A673 (cell line): ENCODE measurements at regions not wholly inside any gene's neighbourhood (a gene's known extent, or its start where the extent isn't known, plus 50 kb on each side); places are given as distances from the start of the nearest gene placed in this dataset.
"Not testable (repeated sequence)": the region's sequence is repeated elsewhere in the genome, so short reads cannot be mapped to it uniquely, and the experiment has no call there.

ENCODE experiments used
- BruUV-seq: library from RNA; stranded (reverse); fragments of 400-500 nt; replicated peaks from 2 replicates; lab custom pipeline; 2021; lab: Mats Ljungman, UMichigan
- CTCF ChIA-PET: fragments of 300-600 bp; sonication (Branson Sonifier 250); formaldehyde crosslinking; loops from one replicate; lab custom pipeline; 2022; ENCODE audit warnings: antibody characterized with exemption; lab: Charles Lee
- POLR2A ChIA-PET: fragments of 300-600 bp; sonication (Branson Sonifier 250); formaldehyde crosslinking; loops from one replicate; lab custom pipeline; 2022; ENCODE audit warnings: antibody characterized with exemption; ENCODE audit not compliant: low non-redundant PET; lab: Charles Lee
- DNase-seq: peaks from one replicate; pipeline ENCODE4 v3.0.0-alpha.2; 2015; ENCODE audit warnings: low spot score
- H3K27ac ChIP-seq: fragments of 200-600 bp; sonication (generic); 2 replicates; pipeline ENCODE4 v1.5.1; 2016; ENCODE audit warnings: mixed run types, low read depth, mild to moderate bottlenecking, mixed read lengths, antibody characterized with exemption, low read length; ENCODE audit not compliant: poor library complexity, severe bottlenecking
- H3K27me3 ChIP-seq: fragments of 200-600 bp; sonication (generic); replicated peaks from 2 replicates; pipeline ENCODE4 v1.6.1; 2017; ENCODE audit warnings: mixed run types, low read depth, mild to moderate bottlenecking, mixed read lengths, antibody characterized with exemption, low read length; ENCODE audit not compliant: insufficient read depth, poor library complexity
- H3K36me3 ChIP-seq: fragments of 200-600 bp; sonication (generic); 2 replicates; pipeline ENCODE4 v1.6.1; 2016; ENCODE audit warnings: mixed run types, mild to moderate bottlenecking, mixed read lengths, antibody characterized with exemption, low read length; ENCODE audit not compliant: insufficient read depth, poor library complexity, severe bottlenecking
- H3K4me1 ChIP-seq: fragments of 200-600 bp; sonication (generic); 2 replicates; pipeline ENCODE4 v1.6.1; 2017; ENCODE audit warnings: mixed run types, mild to moderate bottlenecking, mixed read lengths, antibody characterized with exemption, low read length; ENCODE audit not compliant: insufficient read depth, poor library complexity, severe bottlenecking
- H3K4me3 ChIP-seq: fragments of 200-600 bp; sonication (generic); 2 replicates; pipeline ENCODE4 v1.5.1; 2016; ENCODE audit warnings: low read depth, mixed run types, mild to moderate bottlenecking, mixed read lengths, low read length; ENCODE audit not compliant: poor library complexity, severe bottlenecking
- H3K9me3 ChIP-seq: fragments of 200-600 bp; sonication (generic); 2 replicates; pipeline ENCODE4 v1.6.1; 2016; ENCODE audit warnings: mixed run types, low read depth, mild to moderate bottlenecking, mixed read lengths, antibody characterized with exemption, low read length; ENCODE audit not compliant: poor library complexity, severe bottlenecking
- intact Hi-C: fragments of 100-400 bp; cut with micrococcal nuclease; formaldehyde crosslinking; loops from one replicate; pipeline ENCODE4 v1.10.0; 2022; ENCODE audit not compliant: unreplicated experiment
- TF ChIP-seq, protein P1 (sequence below): fragments of 300-800, 200-600 bp; sonication (generic); conservative IDR thresholded peaks from 2 replicates; pipeline ENCODE4 v1.5.1; 2017; ENCODE audit warnings: low read depth, mild to moderate bottlenecking, antibody characterized with exemption, low read length, moderate library complexity, mixed read lengths

DNA sequence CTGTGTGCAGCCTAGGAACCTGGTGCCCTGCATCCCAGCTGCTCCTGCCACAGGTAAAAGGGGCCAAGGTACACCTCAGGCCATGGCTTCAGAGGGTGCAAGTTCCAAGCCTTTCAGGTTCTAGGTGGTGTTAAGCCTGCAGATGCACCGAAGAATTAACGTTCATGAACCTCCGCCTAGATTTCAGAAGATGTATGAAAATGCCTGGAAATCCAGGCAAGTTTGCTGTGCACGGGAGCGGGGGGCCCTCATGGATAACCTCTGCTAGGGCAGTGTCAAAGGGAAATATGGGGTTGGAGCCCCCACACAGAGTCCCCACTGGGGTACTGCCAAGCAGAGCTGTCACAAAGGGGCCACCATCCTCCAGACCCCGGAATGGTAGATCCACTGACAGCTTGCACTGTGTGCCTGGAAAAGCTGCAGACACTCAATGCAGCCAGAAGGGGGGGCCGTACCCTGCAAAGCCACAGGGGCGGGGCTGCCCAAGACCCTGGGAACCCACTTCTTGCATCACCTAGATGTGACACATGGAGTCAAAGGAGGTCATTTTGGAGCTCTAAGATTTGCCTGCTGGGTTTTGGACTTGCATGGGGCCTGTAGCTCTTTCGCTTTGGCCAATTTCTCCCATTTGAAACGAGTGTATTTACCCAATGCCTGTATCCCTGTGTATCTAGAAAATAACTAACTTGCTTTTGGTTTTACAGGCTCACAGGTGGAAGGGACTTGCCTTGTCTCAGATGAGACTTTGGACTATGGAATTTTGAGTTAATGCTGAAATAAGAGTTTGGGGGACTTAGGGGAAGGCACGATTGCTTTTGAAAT lies 145.2 kb upstream of the C1QTNF3 start:
- H3K27ac ChIP-seq, CTCF ChIA-PET, H3K4me3 ChIP-seq, H3K4me1 ChIP-seq, BruUV-seq, H3K9me3 ChIP-seq, H3K27me3 ChIP-seq, POLR2A ChIA-PET, H3K36me3 ChIP-seq, intact Hi-C loops: not testable (repeated sequence)
- TF ChIP-seq, protein P1, sequence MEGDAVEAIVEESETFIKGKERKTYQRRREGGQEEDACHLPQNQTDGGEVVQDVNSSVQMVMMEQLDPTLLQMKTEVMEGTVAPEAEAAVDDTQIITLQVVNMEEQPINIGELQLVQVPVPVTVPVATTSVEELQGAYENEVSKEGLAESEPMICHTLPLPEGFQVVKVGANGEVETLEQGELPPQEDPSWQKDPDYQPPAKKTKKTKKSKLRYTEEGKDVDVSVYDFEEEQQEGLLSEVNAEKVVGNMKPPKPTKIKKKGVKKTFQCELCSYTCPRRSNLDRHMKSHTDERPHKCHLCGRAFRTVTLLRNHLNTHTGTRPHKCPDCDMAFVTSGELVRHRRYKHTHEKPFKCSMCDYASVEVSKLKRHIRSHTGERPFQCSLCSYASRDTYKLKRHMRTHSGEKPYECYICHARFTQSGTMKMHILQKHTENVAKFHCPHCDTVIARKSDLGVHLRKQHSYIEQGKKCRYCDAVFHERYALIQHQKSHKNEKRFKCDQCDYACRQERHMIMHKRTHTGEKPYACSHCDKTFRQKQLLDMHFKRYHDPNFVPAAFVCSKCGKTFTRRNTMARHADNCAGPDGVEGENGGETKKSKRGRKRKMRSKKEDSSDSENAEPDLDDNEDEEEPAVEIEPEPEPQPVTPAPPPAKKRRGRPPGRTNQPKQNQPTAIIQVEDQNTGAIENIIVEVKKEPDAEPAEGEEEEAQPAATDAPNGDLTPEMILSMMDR, result peak; percentile 50
- peak; percentile 70 for DNase-seq

DNA sequence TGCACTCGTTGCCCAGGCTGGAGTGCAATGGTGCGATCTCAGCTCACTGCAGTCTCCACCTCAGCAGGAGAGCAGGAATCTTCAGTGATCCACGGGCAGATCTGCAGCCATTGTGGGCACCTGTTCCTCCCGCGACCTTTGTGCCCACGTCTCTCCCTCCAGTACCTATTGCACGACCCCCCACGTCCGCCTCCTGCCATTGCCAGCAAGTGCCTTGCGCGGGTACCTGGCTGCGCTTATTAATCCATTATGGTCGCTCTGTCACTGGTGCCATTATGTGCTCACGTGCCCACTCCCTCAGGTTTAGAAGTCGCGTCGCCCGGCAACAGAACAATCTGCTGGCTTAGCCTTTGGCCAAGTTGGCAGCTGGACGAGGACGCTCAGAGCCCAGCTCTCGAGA lies 146.2 kb upstream of the C1QTNF3 start:
- POLR2A ChIA-PET, H3K4me3 ChIP-seq, H3K27ac ChIP-seq, BruUV-seq, H3K4me1 ChIP-seq, CTCF ChIA-PET, DNase-seq, H3K9me3 ChIP-seq, H3K27me3 ChIP-seq, intact Hi-C loops, H3K36me3 ChIP-seq: not testable (repeated sequence)

DNA sequence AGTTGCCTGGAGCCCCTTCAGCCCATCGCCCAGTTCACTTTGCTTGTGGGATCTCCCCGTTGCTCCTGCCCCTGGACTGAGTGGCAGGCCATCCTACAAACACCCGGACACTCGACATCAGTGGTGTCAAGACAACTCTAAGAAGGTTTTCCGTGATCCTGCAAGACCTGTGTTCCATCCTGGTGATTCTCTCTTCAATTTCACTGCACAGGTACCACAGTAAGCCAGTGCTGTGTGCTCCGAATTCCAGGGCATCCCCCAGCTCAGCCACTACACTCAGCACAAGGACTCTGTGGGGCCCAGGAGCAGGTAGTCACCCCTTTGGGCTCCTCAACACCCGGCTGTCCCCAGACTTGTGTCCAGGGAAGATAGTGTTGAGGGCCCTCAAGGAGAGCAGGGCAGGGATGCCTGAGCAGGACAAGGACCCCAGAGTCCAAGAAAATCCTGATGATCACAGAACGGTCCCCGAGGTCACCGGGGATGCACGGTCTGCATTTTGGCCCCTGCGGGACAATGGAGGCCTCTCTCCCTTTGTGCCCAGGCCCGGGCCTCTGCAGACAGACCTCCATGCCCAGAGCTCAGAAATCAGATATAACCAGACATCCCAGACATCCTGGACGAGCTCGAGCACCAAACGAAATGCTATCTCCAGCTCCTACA lies 146.9 kb upstream of the C1QTNF3 start:
- H3K36me3 ChIP-seq, BruUV-seq, intact Hi-C loops, H3K4me1 ChIP-seq, CTCF ChIA-PET, H3K4me3 ChIP-seq, H3K27me3 ChIP-seq, DNase-seq, POLR2A ChIA-PET, H3K9me3 ChIP-seq, H3K27ac ChIP-seq: not testable (repeated sequence)

DNA sequence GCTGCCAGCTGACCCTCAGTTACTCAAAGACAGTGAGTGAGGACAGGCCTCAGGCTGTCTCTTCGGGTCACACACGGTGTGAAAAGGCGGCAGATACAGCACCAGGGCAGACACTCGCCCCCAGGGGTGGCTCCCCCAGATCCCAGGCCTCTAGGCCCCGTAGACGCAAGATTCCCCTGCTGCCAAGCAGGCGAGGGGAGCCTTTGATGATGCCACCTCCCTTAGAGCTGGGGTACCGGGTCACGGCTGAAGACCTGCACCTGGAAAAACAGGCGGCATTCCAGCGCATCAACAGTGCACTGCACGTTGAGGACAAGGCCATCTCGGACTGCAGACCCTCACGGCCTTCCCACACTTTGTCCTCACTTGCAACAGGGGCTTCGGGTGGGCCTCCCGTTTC lies 147.5 kb upstream of the C1QTNF3 start:
- H3K27ac ChIP-seq, H3K36me3 ChIP-seq, POLR2A ChIA-PET, intact Hi-C loops, H3K4me3 ChIP-seq, H3K27me3 ChIP-seq, BruUV-seq, H3K4me1 ChIP-seq, DNase-seq, CTCF ChIA-PET, H3K9me3 ChIP-seq: not testable (repeated sequence)

DNA sequence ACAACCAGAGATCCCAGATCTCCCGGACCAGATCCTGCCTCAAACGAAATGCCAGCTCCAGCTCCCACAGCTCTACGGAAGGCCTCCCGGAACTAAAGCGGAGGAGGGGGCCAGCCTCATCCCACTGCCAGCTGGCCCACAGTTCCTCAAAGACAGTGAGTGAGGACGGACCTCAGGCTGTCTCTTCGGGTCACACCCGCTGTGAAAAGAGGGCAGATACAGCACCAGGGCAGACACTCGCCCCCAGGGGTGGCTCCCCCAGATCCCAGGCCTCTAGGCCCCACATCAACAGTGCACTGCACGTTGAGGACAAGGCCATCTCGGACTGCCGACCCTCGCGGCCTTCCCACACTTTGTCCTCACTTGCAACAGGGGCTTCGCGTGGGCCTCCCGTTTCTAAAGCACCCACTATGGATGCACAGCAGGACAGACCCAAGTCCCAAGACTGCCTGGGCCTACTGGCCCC lies 148.3 kb upstream of the C1QTNF3 start:
- H3K27me3 ChIP-seq, DNase-seq, H3K36me3 ChIP-seq, CTCF ChIA-PET, intact Hi-C loops, H3K4me1 ChIP-seq, POLR2A ChIA-PET, H3K27ac ChIP-seq, BruUV-seq, H3K9me3 ChIP-seq, H3K4me3 ChIP-seq: not testable (repeated sequence)

DNA sequence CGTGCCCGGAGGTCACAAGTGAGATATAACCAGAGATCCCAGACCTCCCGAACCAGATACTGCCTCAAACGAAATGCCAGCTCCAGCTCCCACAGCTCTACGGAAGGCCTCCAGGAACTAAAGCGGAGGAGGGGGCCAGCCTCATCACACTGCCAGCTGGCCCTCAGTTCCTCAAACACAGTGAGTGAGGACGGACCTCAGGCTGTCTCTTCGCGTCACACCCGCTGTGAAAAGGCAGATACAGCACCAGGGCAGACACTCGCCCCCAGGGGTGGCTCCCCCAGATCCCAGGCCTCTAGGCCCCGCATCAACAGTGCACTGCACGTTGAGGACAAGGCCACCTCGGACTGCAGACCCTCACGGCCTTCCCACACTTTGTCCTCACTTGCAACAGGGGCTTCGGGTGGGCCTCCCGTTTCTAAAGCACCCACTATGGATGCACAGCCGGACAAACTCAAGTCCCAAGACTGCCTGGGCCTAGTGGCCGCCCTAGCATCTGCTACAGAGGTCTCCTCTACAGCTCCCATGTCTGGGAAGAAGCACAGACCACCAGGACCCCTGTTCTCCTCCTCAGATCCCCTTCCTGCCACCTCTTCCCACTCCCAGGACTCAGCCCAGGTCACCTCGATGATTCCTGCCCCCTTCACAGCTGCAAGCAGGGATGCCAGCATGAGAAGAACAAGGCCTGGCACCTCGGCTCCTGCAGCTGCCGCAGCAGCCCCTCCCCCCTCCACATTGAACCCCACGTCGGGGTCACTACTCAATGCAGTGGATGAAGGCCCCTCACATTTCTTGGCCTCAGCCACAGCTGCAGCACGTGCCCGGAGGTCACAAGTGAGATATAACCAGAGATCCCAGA lies 149.3 kb upstream of the C1QTNF3 start:
- intact Hi-C loops, DNase-seq, BruUV-seq, H3K4me1 ChIP-seq, H3K27ac ChIP-seq, POLR2A ChIA-PET, H3K36me3 ChIP-seq, H3K27me3 ChIP-seq, CTCF ChIA-PET, H3K9me3 ChIP-seq, H3K4me3 ChIP-seq: not testable (repeated sequence)
